ENCODE measurements at regions not wholly inside any gene's neighbourhood (a gene's known extent, or its start where the extent isn't known, plus 50 kb on each side); places are given as distances from the start of the nearest gene placed in this dataset.

- WGBS, 4 donors = 0% methylated on average over 1 of the region's 1 CpG
- intact Hi-C loops (cut with DNase I) = no loop called here
Observed at GRCh38 chr10:61350068-61350467, 103.1 kb downstream of the TMEM26 start.

DNA sequence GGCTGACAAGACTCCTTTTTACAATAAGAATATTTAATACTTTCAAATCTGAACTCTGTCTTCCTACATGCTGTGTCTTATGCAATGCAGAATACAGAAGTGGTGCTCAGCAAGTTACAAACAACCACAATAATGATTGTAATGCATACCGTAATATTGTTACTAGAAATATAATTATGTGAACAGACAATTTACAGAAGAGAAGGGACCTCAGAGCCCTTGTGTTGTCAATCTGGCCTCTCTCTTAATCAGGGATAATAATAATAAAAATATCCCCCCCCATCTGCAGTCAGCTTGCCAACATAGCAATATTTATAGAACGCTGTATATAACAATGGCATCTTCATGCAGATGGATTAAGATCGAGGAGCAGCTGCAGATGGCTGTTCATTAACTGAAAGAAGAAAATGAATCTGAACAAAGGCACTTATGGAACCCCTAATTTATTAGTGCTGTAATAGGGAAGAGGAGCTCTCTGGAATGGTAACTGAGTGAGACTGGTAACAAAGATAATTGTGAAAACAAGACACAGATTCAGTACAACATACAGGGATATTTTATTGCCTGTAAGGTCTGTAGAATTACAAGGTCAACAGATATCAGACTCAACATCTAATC lies 106.3 kb downstream of the TMEM26 start:
- WGBS, 4 donors = 72 to 82% (median 80%) methylated on average over 3 of the region's 3 CpGs
- Histone ChIP-seq H3K27me3 (no peaks in the 10 kb centered on the region), H3K9me3 (replicated peaks in 1 of 3) (no peaks in the 10 kb centered on the region)

More at GRCh38 chr10:61350068-61350467, 103.1 kb downstream of the TMEM26 start:
- Histone ChIP-seq H3K27ac (no peak overlapping the region), H3K27me3 (no peaks in the 10 kb centered on the region), H3K9me3 (replicated peaks in 1 of 3) (no peaks in the 10 kb centered on the region), H3K4me3 (no peak overlapping the region), H3K4me1 (replicated peaks in 1 of 2) (peaks cover 0 to 5% of the 10 kb centered on the region in 2 donors), H3K36me3 (replicated peaks in 1 of 2) (no peaks in the 10 kb centered on the region)
- no peak for DNase-seq
- no peak for TF ChIP-seq CTCF (IDR thresholded peaks at IDR 0.05)
- no peak for TF ChIP-seq POLR2A (IDR thresholded peaks at IDR 0.05)

GRCh38 chr10:61343796-61344195 lies 109.4 kb downstream of the TMEM26 start:
- no peaks in the 10 kb centered on the region for H3K4me1 ChIP-seq (replicated peaks in 1 of 2)
- H3K4me3 ChIP-seq = no peak overlapping the region
- no peaks in the 10 kb centered on the region for H3K36me3 ChIP-seq (replicated peaks in 1 of 2)
- 49 to 64% (median 55%) methylated on average over 3 of the region's 3 CpGs for WGBS, 4 donors
- intact Hi-C loops (cut with DNase I) = no loop called here
- TF ChIP-seq POLR2A (IDR thresholded peaks at IDR 0.05) (no peak), CTCF (IDR thresholded peaks at IDR 0.05) (no peak)
- no peak overlapping the region for H3K27ac ChIP-seq
- H3K27me3 ChIP-seq = no peaks in the 10 kb centered on the region
- no peak for DNase-seq
- H3K9me3 ChIP-seq (replicated peaks in 1 of 3) = no peaks in the 10 kb centered on the region

More for the DNA sequence above, 106.3 kb downstream of the TMEM26 start:
- intact Hi-C loops (cut with DNase I) = no loop called here
- TF ChIP-seq POLR2A (IDR thresholded peaks at IDR 0.05) (no peak), CTCF (IDR thresholded peaks at IDR 0.05) (no peak)
- no peaks in the 10 kb centered on the region for H3K4me1 ChIP-seq (replicated peaks in 1 of 2)
- DNase-seq = no peak
- no peak overlapping the region for H3K27ac ChIP-seq
- no peaks in the 10 kb centered on the region for H3K36me3 ChIP-seq (replicated peaks in 1 of 2)
- H3K4me3 ChIP-seq = no peak overlapping the region

DNA sequence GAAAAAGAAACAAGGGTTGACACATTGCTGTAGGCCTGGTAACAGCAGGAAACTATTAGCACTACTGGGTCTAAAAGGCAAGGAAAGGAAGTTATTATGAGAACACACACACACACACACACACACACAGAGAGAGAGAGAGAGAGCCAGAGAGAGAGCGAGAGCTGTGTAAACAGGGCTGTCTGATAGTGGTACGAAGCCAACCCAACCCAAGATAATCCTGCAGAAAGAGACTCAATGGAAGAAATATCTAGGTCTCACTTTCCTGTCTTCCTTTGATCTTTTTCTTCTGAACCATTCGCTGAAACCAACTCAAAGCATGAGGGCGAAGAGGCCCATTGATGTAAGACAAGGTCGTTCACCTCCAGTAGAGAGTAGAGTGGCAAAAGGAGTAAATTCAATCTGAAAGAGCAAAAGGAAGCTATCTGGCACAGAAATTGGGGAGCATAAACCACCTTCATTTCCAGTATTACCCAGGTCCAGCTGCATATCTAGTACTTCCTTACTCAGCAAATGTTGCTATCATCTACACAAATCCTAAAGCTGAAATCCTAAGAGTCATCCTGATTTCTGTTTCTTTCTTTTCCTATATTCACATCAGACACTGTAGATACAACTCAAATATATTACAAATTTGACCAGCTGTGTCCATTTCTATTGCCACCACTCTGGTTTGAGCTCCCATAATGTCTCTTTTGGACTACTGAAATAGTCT lies 110.2 kb downstream of the TMEM26 start:
- intact Hi-C loops (cut with DNase I) = no loop called here
- Histone ChIP-seq H3K4me3 (no peak overlapping the region), H3K27me3 (no peaks in the 10 kb centered on the region), H3K9me3 (replicated peaks in 1 of 3) (no peaks in the 10 kb centered on the region), H3K27ac (no peak overlapping the region), H3K4me1 (replicated peaks in 1 of 2) (no peaks in the 10 kb centered on the region), H3K36me3 (replicated peaks in 1 of 2) (no peaks in the 10 kb centered on the region)
- WGBS, 4 donors = 71 to 90% (median 85%) methylated on average over 4 to 5 of the region's 5 CpGs
- no peak for TF ChIP-seq POLR2A (IDR thresholded peaks at IDR 0.05)
- no peak for TF ChIP-seq CTCF (IDR thresholded peaks at IDR 0.05)
- no peak for DNase-seq
